K562 (cell line): ENCODE measurements at regions not wholly inside any gene's neighbourhood (a gene's known extent, or its start where the extent isn't known, plus 50 kb on each side); places are given as distances from the start of the nearest gene placed in this dataset.

Experiments used
- ATAC-seq: fragments of 200-7000 bp; cut with Tn5 transposase; 3 replicates; pipeline ENCODE4 v1.9.1; 2020; ENCODE audit warnings: moderate library complexity
- BruUV-seq: library from RNA; stranded (reverse); fragments of 400-500 nt; replicated peaks from 2 replicates; lab custom pipeline; 2021; lab: Mats Ljungman, UMichigan
- CTCF ChIA-PET: fragments of 300-600 bp; formaldehyde crosslinking; extraction: SDS; loops from one replicate; lab custom pipeline; 2021; ENCODE audit warnings: low intra/inter-chr PET ratio; lab: Yijun Ruan, JAX
- POLR2A ChIA-PET: fragments of 300-600, 350-650 bp; sonication (Branson Sonifier 250); formaldehyde crosslinking; extraction: SDS; loops from one replicate; lab custom pipeline; 2021; ENCODE audit warnings: antibody characterized with exemption, inconsistent platforms; lab: Yijun Ruan, JAX
- DNase-seq, 4 experiments: peaks; one replicate each; pipeline versions ENCODE4 v3.0.0 to v3.0.0-alpha.2; 2011 to 2018; ENCODE audit warnings: low spot score in 3 of 4, mixed read lengths in 3 of 4; ENCODE audit errors: extremely low read depth in 1 of 4
- FAIRE-seq: peaks from 2 replicates; lab custom pipeline; 2011; peaks lifted over from hg19 to GRCh38; lab: Jason Lieb, UNC
- H2AFZ ChIP-seq: 2 replicates; pipeline ENCODE4 v1.6.0; 2011; ENCODE audit warnings: low read depth, low read length, control low read depth, inconsistent platforms
- H3K27ac ChIP-seq: fragments of 200-600 bp; 3 replicates; pipeline ENCODE4 v1.8.0; 2011; ENCODE audit warnings: low read depth, mild to moderate bottlenecking, control low read depth, inconsistent platforms, low read length, moderate library complexity, mixed read lengths; ENCODE audit errors: extremely low read depth
- H3K27me3 ChIP-seq, 2 experiments: fragments of 300-600 bp in 1 of 2; 2 replicates in 1 of 2; 3 replicates in 1 of 2; pipeline versions ENCODE4 v1.6.0 to v1.8.0; 2011; ENCODE audit warnings: inconsistent platforms in 2 of 2, low read length in 2 of 2, mild to moderate bottlenecking in 1 of 2, mixed read lengths in 1 of 2, moderate library complexity in 1 of 2; ENCODE audit not compliant: control insufficient read depth in 2 of 2, insufficient read depth in 2 of 2
- H3K36me3 ChIP-seq: fragments of 300-600 bp; 3 replicates; pipeline ENCODE4 v1.8.0; 2011; ENCODE audit warnings: mild to moderate bottlenecking, low read length, inconsistent platforms; ENCODE audit not compliant: control insufficient read depth, insufficient read depth
- H3K4me1 ChIP-seq, 2 experiments: fragments of 200-600 bp in 1 of 2; replicated peaks in 1 of 2; 2 replicates in 1 of 2; 3 replicates in 1 of 2; pipeline versions ENCODE4 v1.5.1 to v1.8.0; 2011; ENCODE audit warnings: inconsistent platforms in 2 of 2, low read length in 2 of 2, mild to moderate bottlenecking in 1 of 2, mixed read lengths in 1 of 2, moderate library complexity in 1 of 2; ENCODE audit not compliant: control insufficient read depth in 2 of 2, insufficient read depth in 2 of 2
- H3K4me2 ChIP-seq: 2 replicates; pipeline ENCODE4 v1.6.1; 2011; ENCODE audit warnings: low read length, control low read depth, inconsistent platforms, mixed read lengths; ENCODE audit not compliant: insufficient read depth
- H3K4me3 ChIP-seq: fragments of 200-600 bp; sonication (generic), shearing (Covaris generic); 2 replicates; pipeline ENCODE4 v1.5.1; 2016; ENCODE audit warnings: control low read depth, inconsistent platforms
- H3K79me2 ChIP-seq: fragments of 200-600 bp; 3 replicates; pipeline ENCODE4 v1.8.0; 2011; ENCODE audit warnings: low read length, inconsistent platforms; ENCODE audit not compliant: control insufficient read depth, insufficient read depth
- H3K9ac ChIP-seq, 2 experiments: 2 replicates each; pipeline versions ENCODE4 v1.6.0 to v1.6.1; 2011; ENCODE audit warnings: low read depth in 2 of 2, low read length in 2 of 2, control low read depth in 1 of 2, inconsistent platforms in 1 of 2, mild to moderate bottlenecking in 1 of 2, mixed read lengths in 1 of 2; ENCODE audit not compliant: insufficient read depth in 1 of 2
- H3K9me1 ChIP-seq: one replicate; pipeline ENCODE4 v1.6.0; 2011; ENCODE audit warnings: inconsistent platforms, mild to moderate bottlenecking, low read length, moderate library complexity; ENCODE audit not compliant: control insufficient read depth, insufficient read depth
- H3K9me3 ChIP-seq: replicated peaks from 2 replicates; pipeline ENCODE4 v1.5.1; 2011; ENCODE audit warnings: low read depth, low read length, inconsistent platforms; ENCODE audit not compliant: control insufficient read depth, insufficient read depth
- H4K20me1 ChIP-seq: replicated peaks from 2 replicates; pipeline ENCODE4 v1.6.1; 2011; ENCODE audit warnings: low read length, inconsistent platforms, mixed read lengths; ENCODE audit not compliant: control insufficient read depth, insufficient read depth
- DNMT1 ChIP-seq: fragments of 450-650 bp; IDR thresholded peaks from 2 replicates; pipeline ENCODE4 v1.6.1; 2016; ENCODE audit warnings: antibody characterized with exemption, mild to moderate bottlenecking
- E2F6 ChIP-seq, 2 experiments: IDR thresholded peaks; 2 replicates each; pipeline ENCODE4 v1.6.1; 2011; ENCODE audit warnings: borderline replicate concordance in 1 of 2, control low read depth in 1 of 2, low read depth in 1 of 2, low read length in 1 of 2, mild to moderate bottlenecking in 1 of 2, mixed read lengths in 1 of 2, moderate library complexity in 1 of 2; ENCODE audit not compliant: insufficient read depth in 1 of 2, insufficient read length in 1 of 2, poor library complexity in 1 of 2, severe bottlenecking in 1 of 2; ENCODE audit errors: extremely low read depth in 1 of 2
- HMGN3 ChIP-seq: IDR thresholded peaks from 2 replicates; pipeline ENCODE4 v1.6.1; 2011; ENCODE audit warnings: borderline replicate concordance, low read depth, mild to moderate bottlenecking, mixed read lengths, low read length; ENCODE audit not compliant: insufficient read length; ENCODE audit errors: extremely low read depth
- ID3 ChIP-seq, 2 experiments: fragments of 250-450 bp in 1 of 2; fragments of 450-650 bp in 1 of 2; sonication (Bioruptor Pico) in 1 of 2; IDR thresholded peaks; 2 replicates each; pipeline versions ENCODE4 v1.6.1 to v1.8.0; 2016 to 2021; ENCODE audit warnings: mild to moderate bottlenecking in 2 of 2, moderate library complexity in 2 of 2, missing compliant biosample characterization in 1 of 2, missing genetic modification characterization in 1 of 2
- MCM2 ChIP-seq: fragments of 450-650 bp; IDR thresholded peaks from 2 replicates; pipeline ENCODE4 v1.6.1; 2017; ENCODE audit warnings: low read depth, mild to moderate bottlenecking
- NFRKB ChIP-seq: fragments of 450-650 bp; IDR thresholded peaks from 2 replicates; pipeline ENCODE4 v1.6.1; 2016; ENCODE audit warnings: low read depth
- TAF15 ChIP-seq: fragments of 200-400 bp; formaldehyde crosslinking; IDR thresholded peaks from 2 replicates; pipeline ENCODE4 v1.6.1; 2017; ENCODE audit warnings: mild to moderate bottlenecking, low read depth, low read length, moderate library complexity
- TGIF2 ChIP-seq: sonication (generic); formaldehyde crosslinking; IDR thresholded peaks from 2 replicates; pipeline ENCODE4 v1.8.1; 2022; ENCODE audit warnings: mild to moderate bottlenecking, missing genetic modification reagents, moderate library complexity
- TRIM25 ChIP-seq: fragments of 450-650 bp; IDR thresholded peaks from 2 replicates; pipeline ENCODE4 v1.7.0; 2016; ENCODE audit warnings: borderline replicate concordance
- ZBTB26 ChIP-seq: fragments of 450-650 bp; formaldehyde crosslinking; IDR thresholded peaks from 2 replicates; pipeline ENCODE4 v1.4.0; 2022; ENCODE audit warnings: missing genetic modification characterization
- ZNF668 ChIP-seq: fragments of 250-450 bp; sonication (Bioruptor Pico); IDR thresholded peaks from 2 replicates; pipeline ENCODE4 v1.8.0; 2022; ENCODE audit warnings: mild to moderate bottlenecking, inconsistent platforms
- WGBS: fragments of 100-300 bp; shearing (Covaris generic); methylation state at CpG from one replicate; pipeline ENCODE4 v1.1.6; 2016; ENCODE audit warnings: low coverage, mixed read lengths; ENCODE audit not compliant: insufficient coverage; ENCODE audit errors: missing lambda C conversion rate; 5-methylcytosine and 5-hydroxymethylcytosine counted together
- in situ Hi-C: fragments of 300-500 bp; cut with MboI; formaldehyde crosslinking; loops from 4 replicates; pipeline ENCODE4 v1.15.0; 2018; ENCODE audit warnings: inconsistent platforms, mixed read lengths
- intact Hi-C: fragments of 100-400 bp; cut with micrococcal nuclease; formaldehyde crosslinking; loops from 2 replicates; pipeline ENCODE4 v1.14.2; 2022

GRCh38 chr14:81656811-81657210, 123.2 kb upstream of the SEL1L start:
- H3K4me1 ChIP-seq: no peaks in the 10 kb centered on the region
- no peaks in the 10 kb centered on the region for H3K36me3 ChIP-seq
- no peak for DNase-seq
- no TSS peak for BruUV-seq
- no peak for ATAC-seq
- no peak overlapping the region for H3K27ac ChIP-seq
- no peak overlapping the region for H3K4me3 ChIP-seq
- H3K9me3 ChIP-seq: no peaks in the 10 kb centered on the region
- no peak overlapping the region for H2AFZ ChIP-seq
- 3% methylated on average over 4 of the region's 4 CpGs for WGBS
- no peak for TF ChIP-seq NFRKB
- TF ChIP-seq DNMT1: no peak
- no peak for TF ChIP-seq TGIF2 (CRISPR knock-in tag)
- TF ChIP-seq TRIM25: no peak
- TF ChIP-seq MCM2: no peak
- no peak for TF ChIP-seq HMGN3
- TF ChIP-seq E2F6 (IDR thresholded peaks at IDR 0.05; ENCODE audit: borderline replicate concordance in 1 of 2, extremely low read depth in 1 of 2, insufficient read depth in 1 of 2, insufficient read length in 1 of 2, low read depth in 1 of 2, low read length in 1 of 2, poor library complexity in 1 of 2, severe bottlenecking in 1 of 2): no peak
- no peak for TF ChIP-seq ZNF668 (CRISPR knock-in tag)
- no peak for TF ChIP-seq TAF15
- TF ChIP-seq ID3 (CRISPR knock-in tag; IDR thresholded peaks at IDR 0.05): no peak
- TF ChIP-seq ID3 (tag; IDR thresholded peaks at IDR 0.05): no peak
- no peak for TF ChIP-seq ZBTB26 (CRISPR knock-in tag)
- TF ChIP-seq, all 486 proteins: peak for 0
- FAIRE-seq: no peak
- intact Hi-C loops (no loop called here), in situ Hi-C loops (no loop called here)
- no peaks in the 10 kb centered on the region for H4K20me1 ChIP-seq
- ChIA-PET CTCF (no interaction called here), POLR2A (interaction anchor here (0.8 kb wide), 1 partner anchor 67 kb away, joined by 3 read pairs; no protein-coding TSS in a partner anchor)
- no peaks in the 10 kb centered on the region for H3K79me2 ChIP-seq
- H3K27me3 ChIP-seq: no peaks in the 10 kb centered on the region
- no peak overlapping the region for H3K4me2 ChIP-seq
- H3K9me1 ChIP-seq: no peaks in the 10 kb centered on the region
- no peak overlapping the region for H3K9ac ChIP-seq
